ENCODE measurements at regions not wholly inside any gene's neighbourhood (a gene's known extent, or its start where the extent isn't known, plus 50 kb on each side); places are given as distances from the start of the nearest gene placed in this dataset.
A peak's percentile ranks its signal among the peaks of the same experiment; 100 is the strongest.
"Not testable (repeated sequence)": the region's sequence is repeated elsewhere in the genome, so short reads cannot be mapped to it uniquely, and the experiment has no call there.

DNA sequence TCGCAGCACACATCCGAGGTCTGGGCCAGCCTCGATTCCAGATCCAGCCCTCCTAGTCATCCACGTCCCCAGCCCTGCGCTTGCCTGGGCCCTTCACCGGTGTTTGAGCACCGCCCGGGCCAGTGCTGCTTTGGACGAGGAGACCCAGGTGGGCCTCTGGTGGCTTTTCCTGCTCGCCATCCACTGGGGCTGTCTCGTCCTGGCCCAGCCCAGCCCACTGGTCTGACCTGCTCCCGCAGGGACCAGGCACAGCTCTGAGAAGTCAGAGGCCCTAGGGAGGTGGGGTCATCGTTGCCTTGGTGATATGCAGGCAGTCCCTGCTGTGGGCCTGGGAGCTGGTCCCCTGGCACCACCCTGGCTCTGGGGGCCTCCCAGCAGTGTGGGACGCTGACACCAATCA, 200.8 kb downstream of the USP22 start:
- H3K27ac Mint-ChIP-seq; H3K4me1 Mint-ChIP-seq (ENCODE audit: low read depth): not testable (repeated sequence)

DNA sequence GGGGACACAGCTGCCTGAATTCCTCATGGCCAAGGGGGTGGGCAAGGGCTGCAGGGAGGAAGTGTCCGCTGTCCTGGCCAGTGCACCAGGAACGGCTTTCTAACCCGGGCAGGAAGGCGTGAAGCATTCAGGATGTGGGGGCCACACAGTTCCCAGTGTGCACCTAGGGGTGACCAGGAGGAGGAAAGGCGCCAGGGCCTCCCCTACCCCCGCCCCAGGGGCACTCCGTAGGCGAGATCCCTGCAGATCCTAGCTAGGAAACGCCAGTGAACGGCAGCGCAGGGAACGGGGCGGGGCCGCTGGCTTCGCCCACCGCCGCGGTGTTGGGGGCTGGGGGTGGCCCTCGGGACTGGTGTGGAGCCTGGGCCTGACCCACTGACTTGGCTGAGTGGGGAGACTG, 199.6 kb downstream of the USP22 start:
- Mint-ChIP-seq H3K27me3 (ENCODE audit: low read depth) (peaks cover 33% of the 10 kb centered on the region), H3K4me3 (ENCODE audit: low read depth) (peak overlapping the region; percentile 23)
- H3K4me1 Mint-ChIP-seq (ENCODE audit: low read depth); intact Hi-C loops (cut with micrococcal nuclease); H3K9me3 Mint-ChIP-seq; H3K36me3 Mint-ChIP-seq (ENCODE audit: low read depth); H3K27ac Mint-ChIP-seq; DNase-seq (ENCODE audit: low spot score): not testable (repeated sequence)

More for the DNA sequence above, 200.8 kb downstream of the USP22 start:
- H3K9me3 Mint-ChIP-seq; H3K36me3 Mint-ChIP-seq (ENCODE audit: low read depth); intact Hi-C loops (cut with micrococcal nuclease); DNase-seq (ENCODE audit: low spot score); H3K4me3 Mint-ChIP-seq (ENCODE audit: low read depth): not testable (repeated sequence)
- H3K27me3 Mint-ChIP-seq (ENCODE audit: low read depth) = peaks cover 29% of the 10 kb centered on the region

DNA sequence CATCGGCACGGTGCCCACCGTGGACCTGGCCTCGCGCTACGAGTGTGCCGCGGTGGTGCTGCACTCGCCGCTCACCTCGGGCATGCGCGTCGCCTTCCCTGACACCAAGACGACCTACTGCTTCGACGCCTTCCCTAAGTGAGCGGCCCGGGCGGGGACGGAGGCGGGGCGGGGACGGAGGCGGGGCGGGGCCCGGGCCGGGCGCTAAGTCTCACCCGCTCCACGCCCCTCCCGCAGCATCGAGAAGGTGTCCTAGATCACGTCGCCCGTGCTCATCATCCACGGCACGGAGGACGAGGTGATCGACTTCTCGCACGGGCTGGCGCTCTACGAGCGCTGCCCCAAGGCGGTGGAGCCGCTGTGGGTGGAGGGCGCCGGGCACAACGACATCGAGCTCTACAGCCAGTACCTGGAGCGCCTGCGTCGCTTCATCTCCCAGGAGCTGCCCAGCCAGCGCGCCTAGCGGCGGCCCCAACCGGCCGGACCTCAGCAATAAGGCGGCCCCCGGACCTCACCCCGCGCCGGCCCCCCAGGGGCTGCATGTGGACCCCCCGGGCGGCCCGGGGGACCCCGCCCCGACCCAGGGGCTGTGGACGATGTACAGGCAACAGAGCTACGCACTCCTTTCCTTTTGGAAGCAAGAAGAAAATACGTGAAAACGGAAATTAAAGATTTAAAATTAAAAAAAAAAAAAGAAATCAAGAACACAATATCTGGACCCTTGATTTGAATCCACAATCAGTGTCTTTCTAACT, 198.8 kb downstream of the USP22 start:
- peak; percentile 39 for DNase-seq (ENCODE audit: low spot score)
- H3K36me3 Mint-ChIP-seq (ENCODE audit: low read depth); H3K27ac Mint-ChIP-seq; H3K4me1 Mint-ChIP-seq (ENCODE audit: low read depth); intact Hi-C loops (cut with micrococcal nuclease); H3K9me3 Mint-ChIP-seq: not testable (repeated sequence)
- Mint-ChIP-seq H3K4me3 (ENCODE audit: low read depth) (peak overlapping the region; percentile 63), H3K27me3 (ENCODE audit: low read depth) (peaks cover 35% of the 10 kb centered on the region)

DNA sequence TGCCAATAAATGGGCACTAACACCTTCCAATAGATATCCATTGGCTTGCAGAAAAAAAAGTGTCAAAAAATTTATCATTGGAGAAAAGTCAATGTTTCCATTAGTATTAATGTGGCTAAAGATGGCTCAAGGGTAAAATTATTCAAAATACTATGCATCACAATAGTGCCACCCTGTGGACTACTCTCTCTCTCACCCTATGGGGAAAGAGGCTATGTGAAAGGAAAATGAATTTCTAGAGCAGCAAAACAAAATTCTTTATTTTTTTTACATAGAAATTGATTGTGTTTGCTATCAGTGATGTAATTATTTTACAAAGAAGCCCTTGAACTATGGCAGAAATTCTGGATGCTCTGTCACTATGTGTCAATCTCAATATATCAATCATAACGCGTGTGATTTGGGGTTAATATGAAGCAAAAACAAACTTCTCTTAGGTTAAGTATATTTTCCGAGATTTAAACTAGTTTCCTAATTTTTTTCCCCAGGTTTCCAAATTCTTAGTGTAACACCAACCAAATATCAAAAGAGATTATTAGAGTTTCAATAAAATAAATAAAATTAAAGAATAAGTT, 193.9 kb downstream of the USP22 start:
- Mint-ChIP-seq H3K27me3 (ENCODE audit: low read depth) (peaks cover 25% of the 10 kb centered on the region), H3K4me1 (ENCODE audit: low read depth) (peaks cover 10% of the 10 kb centered on the region)
- not testable (repeated sequence) for DNase-seq (ENCODE audit: low spot score); H3K9me3 Mint-ChIP-seq; H3K36me3 Mint-ChIP-seq (ENCODE audit: low read depth); H3K4me3 Mint-ChIP-seq (ENCODE audit: low read depth); H3K27ac Mint-ChIP-seq
- intact Hi-C loops (cut with micrococcal nuclease) = loop anchor here (2.0 kb wide), 1 partner anchor 48 kb away; no protein-coding TSS in a partner anchor

DNA sequence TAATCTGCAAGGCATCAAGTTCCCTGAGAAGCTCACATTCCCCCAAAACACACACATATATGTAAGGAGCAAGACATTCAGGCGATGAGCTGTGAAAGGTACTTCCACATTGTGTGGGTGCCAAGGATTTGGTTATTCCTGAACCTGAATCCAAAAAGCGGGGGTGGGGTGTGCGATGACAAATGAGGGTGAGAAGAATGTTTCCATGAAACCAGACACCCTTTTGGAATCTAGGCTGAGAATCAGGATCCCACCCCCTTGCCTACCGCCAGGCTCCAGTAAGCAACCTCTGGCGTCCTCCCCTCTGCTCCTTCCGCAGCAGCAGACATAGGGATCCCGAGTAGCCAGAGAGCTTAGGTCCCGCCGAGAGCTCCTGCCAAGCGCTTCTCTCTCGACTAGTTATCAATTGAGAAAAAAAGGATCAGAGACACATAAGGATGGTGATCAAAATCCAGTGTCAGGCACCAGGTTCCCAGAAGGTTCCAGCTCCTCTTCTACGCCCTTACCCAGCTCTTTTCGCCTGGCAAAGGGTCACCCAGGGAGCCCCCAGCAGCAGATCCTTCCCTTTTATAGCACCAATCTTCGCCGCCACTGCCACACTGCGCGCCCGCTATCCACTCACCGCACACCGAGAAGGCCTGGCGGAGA, 191.1 kb downstream of the USP22 start:
- peak overlapping the region; percentile 73 for H3K4me3 Mint-ChIP-seq (ENCODE audit: low read depth)
- H3K36me3 Mint-ChIP-seq (ENCODE audit: low read depth); intact Hi-C loops (cut with micrococcal nuclease); H3K27ac Mint-ChIP-seq; DNase-seq (ENCODE audit: low spot score); H3K9me3 Mint-ChIP-seq: not testable (repeated sequence)
- H3K4me1 Mint-ChIP-seq (ENCODE audit: low read depth) = peaks cover 10% of the 10 kb centered on the region
- H3K27me3 Mint-ChIP-seq (ENCODE audit: low read depth) = peaks cover 23% of the 10 kb centered on the region

DNA sequence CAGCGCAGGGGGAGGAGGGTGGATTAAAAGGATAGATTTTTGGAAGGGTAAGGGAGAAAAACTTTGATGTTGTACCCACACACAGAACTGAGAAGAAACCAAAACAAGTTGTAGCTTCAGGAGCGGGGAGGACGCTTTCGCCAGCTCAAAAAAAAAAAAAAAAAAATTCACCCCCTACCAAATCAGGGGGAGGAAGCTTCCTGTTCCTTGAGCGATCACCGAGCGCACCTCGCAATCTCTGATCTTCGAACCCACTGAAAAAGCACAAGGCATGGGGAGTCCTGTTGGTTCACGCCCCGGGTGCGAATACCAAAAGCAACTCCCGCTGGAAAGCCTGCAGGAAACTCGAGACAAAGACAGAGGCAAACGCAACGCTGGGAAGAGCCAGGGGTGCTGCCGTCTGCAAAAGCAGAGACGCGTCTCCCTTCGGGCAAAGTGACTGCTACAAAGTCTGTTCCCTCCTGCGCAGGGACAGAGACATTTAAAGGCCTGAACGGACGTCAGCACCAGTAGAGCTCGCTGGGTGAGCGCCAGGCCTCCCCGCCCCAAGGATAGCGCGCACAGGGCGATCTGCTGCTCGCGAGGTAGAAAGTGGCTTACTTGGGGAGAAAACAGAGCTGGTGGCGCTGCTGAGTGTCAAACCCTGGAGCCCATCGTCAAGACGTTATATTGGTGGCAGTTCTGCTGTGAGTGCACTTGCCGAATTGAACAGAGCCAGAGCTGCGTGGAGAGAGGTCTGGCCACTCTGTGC, 190.4 kb downstream of the USP22 start:
- DNase-seq (ENCODE audit: low spot score) = no peak
- H3K9me3 Mint-ChIP-seq = no peaks in the 10 kb centered on the region
- H3K27me3 Mint-ChIP-seq (ENCODE audit: low read depth) = peaks cover 26% of the 10 kb centered on the region
- H3K4me3 Mint-ChIP-seq (ENCODE audit: low read depth) = peak overlapping the region; percentile 73
- intact Hi-C loops (cut with micrococcal nuclease) = no loop called here
- no peak overlapping the region for H3K27ac Mint-ChIP-seq
- H3K36me3 Mint-ChIP-seq (ENCODE audit: low read depth) = no peaks in the 10 kb centered on the region
- H3K4me1 Mint-ChIP-seq (ENCODE audit: low read depth) = peaks cover 10% of the 10 kb centered on the region

DNA sequence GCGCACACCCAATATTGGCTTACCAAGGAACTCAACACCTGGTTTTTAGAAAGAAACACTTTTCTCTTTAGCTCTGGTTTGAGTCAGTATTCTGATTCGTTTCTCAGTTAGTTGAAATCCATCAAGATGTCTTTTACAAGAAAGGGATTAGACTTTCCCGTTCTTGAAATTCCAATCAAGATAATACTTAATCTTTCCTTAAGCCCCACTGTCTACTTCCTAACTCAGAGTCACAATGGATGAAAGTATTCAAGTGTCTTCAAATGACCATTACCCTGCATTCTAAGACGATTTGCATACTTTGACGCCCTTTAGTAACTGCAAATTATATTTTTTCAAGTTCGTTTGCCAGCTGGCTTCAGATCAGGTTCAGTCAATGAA, 189.8 kb downstream of the USP22 start:
- intact Hi-C loops (cut with micrococcal nuclease) = no loop called here
- H3K36me3 Mint-ChIP-seq (ENCODE audit: low read depth) = no peaks in the 10 kb centered on the region

DNA sequence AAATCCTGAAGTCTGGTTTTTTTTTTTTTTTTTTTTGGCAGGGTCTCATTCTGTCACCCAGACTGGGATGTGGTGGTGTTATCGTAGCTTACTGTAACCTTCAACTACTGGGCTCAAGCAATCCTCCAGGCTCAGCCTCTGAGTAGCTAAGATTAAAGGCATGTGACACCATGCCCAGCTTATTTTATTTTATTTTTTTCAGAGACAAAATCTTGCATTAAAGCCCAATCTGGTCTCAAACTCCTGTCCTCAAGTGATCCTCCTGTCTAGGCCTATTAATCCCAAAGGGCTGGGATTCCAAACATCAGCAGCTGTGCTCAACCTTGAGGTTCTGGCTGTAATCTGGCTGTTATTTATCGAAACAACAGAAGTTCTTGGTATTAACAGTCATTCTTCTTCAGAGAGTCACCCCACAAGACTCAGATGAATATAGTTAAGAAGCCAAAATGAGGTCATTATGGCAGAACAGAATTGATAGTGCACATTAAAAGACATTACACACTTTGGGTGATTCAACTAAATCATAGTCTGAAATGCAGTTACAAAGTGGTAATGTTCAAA, 186.8 kb downstream of the USP22 start:
- H3K36me3 Mint-ChIP-seq (ENCODE audit: low read depth); H3K27ac Mint-ChIP-seq; DNase-seq (ENCODE audit: low spot score); intact Hi-C loops (cut with micrococcal nuclease); H3K4me3 Mint-ChIP-seq (ENCODE audit: low read depth); H3K9me3 Mint-ChIP-seq: not testable (repeated sequence)
- H3K4me1 Mint-ChIP-seq (ENCODE audit: low read depth) = peaks cover 10% of the 10 kb centered on the region
- H3K27me3 Mint-ChIP-seq (ENCODE audit: low read depth) = peaks cover 12% of the 10 kb centered on the region

More for the DNA sequence above, 189.8 kb downstream of the USP22 start:
- H3K27me3 Mint-ChIP-seq (ENCODE audit: low read depth) = peaks cover 24% of the 10 kb centered on the region
- no peak overlapping the region for H3K27ac Mint-ChIP-seq
- no peaks in the 10 kb centered on the region for H3K9me3 Mint-ChIP-seq
- H3K4me3 Mint-ChIP-seq (ENCODE audit: low read depth) = peak overlapping the region; percentile 73
- H3K4me1 Mint-ChIP-seq (ENCODE audit: low read depth) = peaks cover 10% of the 10 kb centered on the region
- DNase-seq (ENCODE audit: low spot score) = no peak

DNA sequence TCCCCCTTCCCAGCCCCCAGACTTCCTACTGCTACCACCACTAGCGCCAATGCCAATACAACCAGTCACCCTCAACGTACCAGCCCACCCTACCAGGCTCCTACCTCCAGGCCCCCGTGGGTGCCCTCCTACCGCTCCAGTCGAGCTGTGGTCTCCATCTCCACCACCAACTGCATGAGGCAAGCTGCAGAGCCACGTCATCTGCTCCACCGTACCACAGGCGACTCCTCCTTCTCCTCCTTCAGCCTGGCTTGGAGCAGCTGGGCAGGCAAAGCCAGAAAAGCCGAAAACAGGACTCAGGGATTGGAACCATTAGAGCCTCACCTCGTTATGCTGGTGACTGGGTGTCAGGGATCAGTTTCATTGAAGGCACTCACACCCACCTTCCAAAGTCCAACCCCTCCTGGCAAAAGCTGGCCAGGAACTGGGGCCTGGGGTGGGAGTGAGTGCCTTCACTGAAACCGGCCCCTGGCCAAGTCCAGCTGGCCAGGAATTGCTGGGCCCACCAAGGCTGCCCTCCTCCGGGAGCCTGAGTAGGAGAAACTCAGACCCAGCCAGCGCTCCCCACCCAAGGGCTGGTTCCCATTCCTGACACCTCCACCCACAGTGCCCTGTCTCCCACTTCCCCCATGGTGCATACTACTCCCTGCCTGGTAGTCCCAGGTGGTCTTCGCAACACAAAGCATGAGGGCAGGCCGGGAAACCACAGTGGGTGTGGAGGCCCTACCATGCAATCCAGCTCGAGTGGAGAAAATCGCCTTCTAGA, 176.2 kb downstream of the USP22 start:
- H3K27ac Mint-ChIP-seq; DNase-seq (ENCODE audit: low spot score); H3K36me3 Mint-ChIP-seq (ENCODE audit: low read depth); H3K4me1 Mint-ChIP-seq (ENCODE audit: low read depth); H3K4me3 Mint-ChIP-seq (ENCODE audit: low read depth); intact Hi-C loops (cut with micrococcal nuclease); H3K9me3 Mint-ChIP-seq: not testable (repeated sequence)
- H3K27me3 Mint-ChIP-seq (ENCODE audit: low read depth) = peaks cover 22% of the 10 kb centered on the region

DNA sequence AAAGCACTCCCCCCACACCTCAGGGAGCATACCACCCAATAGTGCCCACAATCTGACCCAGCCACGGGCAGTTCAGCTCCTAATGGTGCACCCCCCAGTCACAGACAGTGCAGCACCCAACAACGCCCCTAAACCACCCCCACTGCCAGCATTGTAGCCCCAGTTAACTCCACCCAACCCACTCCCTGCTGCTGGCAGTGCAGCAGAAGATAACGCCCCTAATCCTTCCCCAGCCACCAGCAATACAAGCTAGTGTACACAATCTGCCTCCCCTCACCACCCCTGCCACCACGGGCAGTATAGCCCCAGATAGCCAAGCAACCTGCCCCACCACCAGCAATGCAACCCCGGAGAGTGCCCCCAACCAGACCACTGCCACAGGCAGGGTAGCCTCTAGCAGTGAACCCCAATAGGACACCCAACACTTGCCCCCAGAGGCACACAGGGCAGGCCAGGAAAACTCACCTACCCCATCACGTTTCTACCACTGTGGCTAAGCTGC, 175.3 kb downstream of the USP22 start:
- H3K27ac Mint-ChIP-seq; H3K9me3 Mint-ChIP-seq; H3K36me3 Mint-ChIP-seq (ENCODE audit: low read depth); H3K4me1 Mint-ChIP-seq (ENCODE audit: low read depth); DNase-seq (ENCODE audit: low spot score); H3K4me3 Mint-ChIP-seq (ENCODE audit: low read depth); intact Hi-C loops (cut with micrococcal nuclease): not testable (repeated sequence)
- H3K27me3 Mint-ChIP-seq (ENCODE audit: low read depth) = peaks cover 20% of the 10 kb centered on the region

DNA sequence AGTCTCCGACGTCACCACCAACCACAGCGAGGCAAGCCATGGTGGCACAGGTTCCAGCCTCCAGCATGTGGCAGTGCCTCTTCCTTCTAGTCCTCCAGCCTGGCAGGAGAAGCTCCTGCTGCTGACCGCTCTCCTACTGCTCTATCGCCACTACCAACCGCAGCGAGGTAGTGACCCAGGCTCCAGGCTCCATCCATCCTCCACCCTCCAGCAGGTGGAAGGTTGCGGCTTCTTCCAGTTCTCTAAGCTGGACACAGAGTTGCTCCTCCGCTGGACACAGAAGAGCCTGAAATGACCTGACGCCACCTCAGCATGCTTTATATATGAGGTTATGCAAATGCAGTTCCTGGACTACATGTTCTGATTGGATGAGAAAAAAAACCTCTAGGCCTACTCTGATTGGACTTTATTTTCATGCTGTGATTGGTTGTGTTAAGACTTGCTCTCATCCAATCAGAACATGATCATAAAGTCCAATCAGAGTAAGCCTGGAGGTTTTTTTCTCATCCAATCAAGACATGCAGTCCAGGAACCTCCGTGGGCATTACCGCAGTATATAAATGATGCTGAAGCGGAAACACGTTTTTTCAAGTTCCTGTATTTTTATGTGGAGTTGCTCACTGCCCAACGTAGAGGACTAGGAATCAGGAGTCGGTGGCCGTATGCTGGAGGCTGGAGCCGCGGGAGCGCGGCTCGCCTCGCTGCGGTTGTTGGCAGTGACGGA, 174.7 kb downstream of the USP22 start:
- DNase-seq (ENCODE audit: low spot score); intact Hi-C loops (cut with micrococcal nuclease); H3K4me1 Mint-ChIP-seq (ENCODE audit: low read depth); H3K36me3 Mint-ChIP-seq (ENCODE audit: low read depth); H3K4me3 Mint-ChIP-seq (ENCODE audit: low read depth); H3K27ac Mint-ChIP-seq; H3K9me3 Mint-ChIP-seq: not testable (repeated sequence)
- peaks cover 19% of the 10 kb centered on the region for H3K27me3 Mint-ChIP-seq (ENCODE audit: low read depth)
